ENCODE measurements at regions not wholly inside any gene's neighbourhood (a gene's known extent, or its start where the extent isn't known, plus 50 kb on each side); places are given as distances from the start of the nearest gene placed in this dataset.
"Not testable (repeated sequence)": the region's sequence is repeated elsewhere in the genome, so short reads cannot be mapped to it uniquely, and the experiment has no call there.

- DNase-seq, result no peak
Observed at GRCh38 chr20:22823119-22823518, 212.0 kb upstream of the SSTR4 start.

- DNase-seq, result no peak
Observed at GRCh38 chr20:22824077-22824476, 211.0 kb upstream of the SSTR4 start.

GRCh38 chr20:22825076-22825475 lies 210.0 kb upstream of the SSTR4 start:
- DNase-seq, result no peak

GRCh38 chr20:22825546-22825945 lies 209.6 kb upstream of the SSTR4 start:
- DNase-seq, result no peak

GRCh38 chr20:22826306-22827230 lies 208.5 kb upstream of the SSTR4 start:
- DNase-seq, result no peak

GRCh38 chr20:22827916-22828315 lies 207.2 kb upstream of the SSTR4 start:
- no peak for DNase-seq

GRCh38 chr20:22829356-22829755 lies 205.8 kb upstream of the SSTR4 start:
- DNase-seq, result no peak

- no peak for DNase-seq
Observed at GRCh38 chr20:22830138-22830537, 205.0 kb upstream of the SSTR4 start.

- not testable (repeated sequence) for DNase-seq
Observed at GRCh38 chr20:22830715-22831114, 204.4 kb upstream of the SSTR4 start.

GRCh38 chr20:22833851-22834250 lies 201.3 kb upstream of the SSTR4 start:
- DNase-seq, result no peak

- no peak for DNase-seq
Observed at GRCh38 chr20:22834651-22835256, 200.4 kb upstream of the SSTR4 start.

- no peak for DNase-seq
Observed at GRCh38 chr20:22836211-22836610, 198.9 kb upstream of the SSTR4 start.

GRCh38 chr20:22836877-22837276 lies 198.2 kb upstream of the SSTR4 start:
- no peak for DNase-seq

- DNase-seq, result no peak
Observed at GRCh38 chr20:22838001-22838400, 197.1 kb upstream of the SSTR4 start.

GRCh38 chr20:22841846-22842245 lies 193.3 kb upstream of the SSTR4 start:
- no peak for DNase-seq

GRCh38 chr20:22842793-22843192 lies 192.3 kb upstream of the SSTR4 start:
- DNase-seq, result no peak

- DNase-seq, result no peak
Observed at GRCh38 chr20:22844959-22845358, 190.2 kb upstream of the SSTR4 start.

- DNase-seq, result no peak
Observed at GRCh38 chr20:22846863-22847262, 188.2 kb upstream of the SSTR4 start.

- DNase-seq, result no peak
Observed at GRCh38 chr20:22848364-22848763, 186.7 kb upstream of the SSTR4 start.

- not testable (repeated sequence) for DNase-seq
Observed at GRCh38 chr20:22851679-22852346, 183.3 kb upstream of the SSTR4 start.

GRCh38 chr20:22861231-22861980 lies 173.7 kb upstream of the SSTR4 start:
- no peak for DNase-seq

- no peak for DNase-seq
Observed at GRCh38 chr20:22861990-22862389, 173.1 kb upstream of the SSTR4 start.

- no peak for DNase-seq
Observed at GRCh38 chr20:22862671-22863230, 172.4 kb upstream of the SSTR4 start.

Data from CD4-positive, alpha-beta T cell treated with Interleukin-17A for 4 hours (primary cell).